Body of pancreas (tissue), 4 donors: ENCODE measurements at regions not wholly inside any gene's neighbourhood (a gene's known extent, or its start where the extent isn't known, plus 50 kb on each side); places are given as distances from the start of the nearest gene placed in this dataset.

Experiments used
- CTCF ChIP-seq, 7 experiments: fragments of 450-650 bp in 4 of 7; fragments of 200-600 bp in 3 of 7; sonication (generic) in 3 of 7; IDR thresholded peaks; one replicate each; pipeline ENCODE4 v1.5.1; 2016 to 2019; ENCODE audit warnings: antibody characterized with exemption in 7 of 7
- POLR2A ChIP-seq, 3 donors: fragments of 450-650 bp; IDR thresholded peaks; one replicate each; pipeline ENCODE4 v1.6.1; 2016; ENCODE audit warnings: antibody characterized with exemption in 3 of 3, mild to moderate bottlenecking in 2 of 3

GRCh38 chr7:112937651-112938415, 147.6 kb upstream of the TMEM168 start:
- TF ChIP-seq POLR2A (IDR thresholded peaks at IDR 0.05) (no peak), CTCF (IDR thresholded peaks at IDR 0.05) (no peak)
